CD14-positive monocyte (primary cell): ENCODE measurements at regions not wholly inside any gene's neighbourhood (a gene's known extent, or its start where the extent isn't known, plus 50 kb on each side); places are given as distances from the start of the nearest gene placed in this dataset.

Experiments used
- DNase-seq, 3 donors: peaks; one replicate each; pipeline ENCODE4 v3.0.0-alpha.2; 2011 to 2022
- H2AFZ ChIP-seq: 2 replicates; pipeline ENCODE4 v1.6.0; 2012; ENCODE audit warnings: mild to moderate bottlenecking, low read depth, low read length, inconsistent platforms; ENCODE audit not compliant: insufficient read depth, poor library complexity, severe bottlenecking
- H3K27ac ChIP-seq, 2 donors: 1 replicate in 1 of 2; 2 replicates in 1 of 2; pipeline ENCODE4 v1.5.1; 2012 to 2013; ENCODE audit warnings: low read length in 2 of 2, control low read depth in 1 of 2, inconsistent platforms in 1 of 2, low read depth in 1 of 2, mild to moderate bottlenecking in 1 of 2
- H3K27me3 ChIP-seq, 2 donors: one replicate each; pipeline versions ENCODE4 v1.6.0 to v1.6.1; 2011 to 2013; ENCODE audit warnings: low read length in 2 of 2; ENCODE audit not compliant: control insufficient read depth in 2 of 2, insufficient read depth in 2 of 2
- H3K36me3 ChIP-seq, 2 donors: replicated peaks in 1 of 2; 1 replicate in 1 of 2; 2 replicates in 1 of 2; pipeline versions ENCODE4 v1.5.1 to v1.6.1; 2012 to 2013; ENCODE audit warnings: low read length in 2 of 2, control low read depth in 1 of 2, inconsistent platforms in 1 of 2, mild to moderate bottlenecking in 1 of 2; ENCODE audit not compliant: insufficient read depth in 2 of 2, control insufficient read depth in 1 of 2
- H3K4me1 ChIP-seq, 2 donors: 1 replicate in 1 of 2; 2 replicates in 1 of 2; pipeline versions ENCODE4 v1.5.1 to v1.6.1; 2012 to 2013; ENCODE audit warnings: low read length in 2 of 2, control low read depth in 1 of 2, inconsistent platforms in 1 of 2, mild to moderate bottlenecking in 1 of 2, moderate library complexity in 1 of 2; ENCODE audit not compliant: insufficient read depth in 2 of 2, control insufficient read depth in 1 of 2
- H3K4me2 ChIP-seq: replicated peaks from 2 replicates; pipeline ENCODE3; 2012; ENCODE audit warnings: low read length, moderate library complexity, mild to moderate bottlenecking; ENCODE audit not compliant: poor library complexity, severe bottlenecking; ENCODE audit errors: extremely low read depth
- H3K4me3 ChIP-seq, 3 experiments: fragments of 200-600 bp in 1 of 3; sonication (generic) in 1 of 3; replicated peaks in 1 of 3; 1 replicate in 2 of 3; 2 replicates in 1 of 3; pipeline ENCODE4 v1.5.1; 2011 to 2013; ENCODE audit warnings: low read length in 3 of 3, mild to moderate bottlenecking in 3 of 3, control low read depth in 2 of 3, low read depth in 2 of 3, inconsistent platforms in 1 of 3, moderate library complexity in 1 of 3
- H3K79me2 ChIP-seq: 2 replicates; pipeline ENCODE4 v1.6.0; 2012; ENCODE audit warnings: mild to moderate bottlenecking, control low read depth, inconsistent platforms, low read length, moderate library complexity; ENCODE audit not compliant: insufficient read depth
- H3K9ac ChIP-seq: 2 replicates; pipeline ENCODE4 v1.6.0; 2017; ENCODE audit warnings: low read length, mild to moderate bottlenecking; ENCODE audit not compliant: insufficient read depth, poor library complexity, severe bottlenecking
- H3K9me3 ChIP-seq, 2 donors: replicated peaks in 1 of 2; 1 replicate in 1 of 2; 2 replicates in 1 of 2; pipeline versions ENCODE4 v1.5.1 to v1.6.1; 2012 to 2013; ENCODE audit warnings: low read length in 2 of 2, control low read depth in 1 of 2; ENCODE audit not compliant: control insufficient read depth in 1 of 2, insufficient read depth in 1 of 2
- H4K20me1 ChIP-seq: 2 replicates; pipeline ENCODE4 v1.6.0; 2012; ENCODE audit warnings: mild to moderate bottlenecking, low read length, control low read depth, moderate library complexity; ENCODE audit not compliant: insufficient read depth
- H3K27ac Mint-ChIP-seq, 7 donors: one replicate each; pipeline ENCODE4 v1.8.0; 2020; ENCODE audit warnings: mild to moderate bottlenecking in 7 of 7, mixed read lengths in 7 of 7, moderate library complexity in 6 of 7, inconsistent platforms in 2 of 7
- H3K27me3 Mint-ChIP-seq, 3 donors: one replicate each; pipeline ENCODE4 v1.8.0; 2021 to 2022; ENCODE audit warnings: low read depth in 3 of 3, mild to moderate bottlenecking in 3 of 3, mixed read lengths in 3 of 3, moderate library complexity in 3 of 3, inconsistent platforms in 1 of 3
- H3K36me3 Mint-ChIP-seq, 2 donors: one replicate each; pipeline ENCODE4 v1.8.0; 2020; ENCODE audit warnings: mixed read lengths in 2 of 2, inconsistent platforms in 1 of 2, mild to moderate bottlenecking in 1 of 2
- H3K4me1 Mint-ChIP-seq: one replicate; pipeline ENCODE4 v1.8.0; 2020; ENCODE audit warnings: mild to moderate bottlenecking, mixed read lengths
- H3K4me3 Mint-ChIP-seq, 2 donors: one replicate each; pipeline ENCODE4 v1.8.0; 2020; ENCODE audit warnings: mild to moderate bottlenecking in 2 of 2, mixed read lengths in 2 of 2, moderate library complexity in 1 of 2
- H3K9me3 Mint-ChIP-seq, 7 donors: one replicate each; pipeline ENCODE4 v1.8.0; 2020 to 2022; ENCODE audit warnings: mixed read lengths in 7 of 7, mild to moderate bottlenecking in 6 of 7, moderate library complexity in 6 of 7, inconsistent platforms in 2 of 7
- WGBS: methylation state at CpG from one replicate; pipeline ENCODE4 v1.1.5; 2013; ENCODE audit warnings: missing lambda C conversion rate; ENCODE audit not compliant: insufficient coverage; 5-methylcytosine and 5-hydroxymethylcytosine counted together
- intact Hi-C, 2 donors: fragments of 100-400 bp; cut with micrococcal nuclease; formaldehyde crosslinking; loops; one replicate each; pipeline versions ENCODE4 v1.15.0 to v1.15.1; 2023
- TF ChIP-seq, protein P1 (sequence below): fragments of 200-600 bp; IDR thresholded peaks from one replicate; pipeline ENCODE4 v1.8.0; 2022; ENCODE audit warnings: antibody characterized with exemption, mild to moderate bottlenecking

- H3K9ac ChIP-seq = no peak overlapping the region
- intact Hi-C loops = no loop called here
- WGBS = 67% methylated on average over 3 of the region's 4 CpGs
- H3K36me3 ChIP-seq = no peaks in the 10 kb centered on the region
- Mint-ChIP-seq H3K27me3 (peaks cover 35 to 46% (median 42%) of the 10 kb centered on the region in 3 donors), H3K36me3 (no peaks in the 10 kb centered on the region), H3K4me1 (peaks cover 9% of the 10 kb centered on the region), H3K4me3 (no peak overlapping the region), H3K27ac (no peak overlapping the region), H3K9me3 (peaks cover 3 to 19% (median 8%) of the 10 kb centered on the region in 7 donors)
- TF ChIP-seq, protein P1, sequence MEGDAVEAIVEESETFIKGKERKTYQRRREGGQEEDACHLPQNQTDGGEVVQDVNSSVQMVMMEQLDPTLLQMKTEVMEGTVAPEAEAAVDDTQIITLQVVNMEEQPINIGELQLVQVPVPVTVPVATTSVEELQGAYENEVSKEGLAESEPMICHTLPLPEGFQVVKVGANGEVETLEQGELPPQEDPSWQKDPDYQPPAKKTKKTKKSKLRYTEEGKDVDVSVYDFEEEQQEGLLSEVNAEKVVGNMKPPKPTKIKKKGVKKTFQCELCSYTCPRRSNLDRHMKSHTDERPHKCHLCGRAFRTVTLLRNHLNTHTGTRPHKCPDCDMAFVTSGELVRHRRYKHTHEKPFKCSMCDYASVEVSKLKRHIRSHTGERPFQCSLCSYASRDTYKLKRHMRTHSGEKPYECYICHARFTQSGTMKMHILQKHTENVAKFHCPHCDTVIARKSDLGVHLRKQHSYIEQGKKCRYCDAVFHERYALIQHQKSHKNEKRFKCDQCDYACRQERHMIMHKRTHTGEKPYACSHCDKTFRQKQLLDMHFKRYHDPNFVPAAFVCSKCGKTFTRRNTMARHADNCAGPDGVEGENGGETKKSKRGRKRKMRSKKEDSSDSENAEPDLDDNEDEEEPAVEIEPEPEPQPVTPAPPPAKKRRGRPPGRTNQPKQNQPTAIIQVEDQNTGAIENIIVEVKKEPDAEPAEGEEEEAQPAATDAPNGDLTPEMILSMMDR = no peak
- no peak overlapping the region for H3K4me2 ChIP-seq
- peaks cover 8 to 36% of the 10 kb centered on the region in 2 donors for H3K27me3 ChIP-seq
- peaks cover 0 to 4% of the 10 kb centered on the region in 2 donors for H3K9me3 ChIP-seq
- no peaks in the 10 kb centered on the region for H3K79me2 ChIP-seq
- no peaks in the 10 kb centered on the region for H3K4me1 ChIP-seq
- H2AFZ ChIP-seq = no peak overlapping the region
- H4K20me1 ChIP-seq = no peaks in the 10 kb centered on the region
- DNase-seq = no peak
- no peak overlapping the region for H3K4me3 ChIP-seq
- no peak overlapping the region for H3K27ac ChIP-seq
These were observed 131.6 kb upstream of the HSD17B12 start for GRCh38 chr11:43548916-43549315.

GRCh38 chr11:43549624-43550023 lies 130.9 kb upstream of the HSD17B12 start:
- Histone ChIP-seq H2AFZ (no peak overlapping the region), H3K4me2 (no peak overlapping the region), H3K4me3 (no peak overlapping the region), H3K27ac (no peak overlapping the region), H3K9ac (no peak overlapping the region), H3K27me3 (peaks cover 15 to 42% of the 10 kb centered on the region in 2 donors), H3K36me3 (no peaks in the 10 kb centered on the region), H4K20me1 (no peaks in the 10 kb centered on the region), H3K9me3 (peaks cover 0 to 4% of the 10 kb centered on the region in 2 donors), H3K79me2 (no peaks in the 10 kb centered on the region), H3K4me1 (no peaks in the 10 kb centered on the region)
- WGBS = 41% methylated on average over 3 of the region's 6 CpGs
- Mint-ChIP-seq H3K36me3 (no peaks in the 10 kb centered on the region), H3K4me1 (peaks cover 9% of the 10 kb centered on the region), H3K9me3 (peaks cover 3 to 21% (median 8%) of the 10 kb centered on the region in 7 donors), H3K27ac (no peak overlapping the region), H3K27me3 (peaks cover 43 to 53% (median 49%) of the 10 kb centered on the region in 3 donors), H3K4me3 (peak overlapping the region in 1 of 2 donors; percentile 28)
- intact Hi-C loops = no loop called here
- TF ChIP-seq, protein P1 = no peak
- no peak for DNase-seq
